Testis (tissue), 2 donors: ENCODE measurements at regions not wholly inside any gene's neighbourhood (a gene's known extent, or its start where the extent isn't known, plus 50 kb on each side); places are given as distances from the start of the nearest gene placed in this dataset.
"Not testable (repeated sequence)": the region's sequence is repeated elsewhere in the genome, so short reads cannot be mapped to it uniquely, and the experiment has no call there.

ENCODE experiments used
- DNase-seq: peaks from one replicate; pipeline ENCODE4 v3.0.0-alpha.2; 2019
- H3K27ac ChIP-seq, 2 donors: fragments of 200-600 bp; sonication (generic); one replicate each; pipeline ENCODE4 v1.5.1; 2019
- H3K27me3 ChIP-seq: fragments of 200-600 bp; sonication (generic); one replicate; pipeline ENCODE4 v1.5.1; 2019
- H3K36me3 ChIP-seq: fragments of 200-600 bp; sonication (generic); one replicate; pipeline ENCODE4 v1.5.1; 2017; ENCODE audit warnings: low read depth; ENCODE audit errors: missing control alignments
- H3K4me1 ChIP-seq: fragments of 200-600 bp; sonication (generic); one replicate; pipeline ENCODE4 v1.5.1; 2019
- H3K4me3 ChIP-seq, 2 donors: fragments of 200-600 bp; sonication (generic); one replicate each; pipeline ENCODE4 v1.5.1; 2017 to 2019
- H3K9me3 ChIP-seq: fragments of 200-600 bp; sonication (generic); one replicate; pipeline ENCODE4 v1.5.1; 2017
- CTCF ChIP-seq, 3 experiments: fragments of 450-650 bp in 2 of 3; fragments of 200-600 bp in 1 of 3; sonication (generic) in 1 of 3; IDR thresholded peaks; one replicate each; pipeline ENCODE4 v1.5.1; 2016 to 2019; ENCODE audit warnings: antibody characterized with exemption in 3 of 3, mild to moderate bottlenecking in 2 of 3, moderate library complexity in 1 of 3
- POLR2A ChIP-seq: fragments of 450-650 bp; IDR thresholded peaks from one replicate; pipeline ENCODE4 v1.6.1; 2017; ENCODE audit warnings: antibody characterized with exemption, mild to moderate bottlenecking, moderate library complexity
- WGBS, 2 donors: methylation state at CpG; one replicate each; pipeline ENCODE4 v1.1.5; 2018; 5-methylcytosine and 5-hydroxymethylcytosine counted together
- intact Hi-C: fragments of 100-400 bp; cut with DNase I; formaldehyde crosslinking; loops from one replicate; pipeline ENCODE4 v1.15.1; 2023; ENCODE audit warnings: low total_unique reads

- H3K4me1 ChIP-seq: no peaks in the 10 kb centered on the region
- intact Hi-C loops: no loop called here
- TF ChIP-seq POLR2A (no peak), CTCF (IDR thresholded peaks at IDR 0.05) (no peak)
Observed at GRCh38 chr5:100402071-100402470, 133.1 kb upstream of the FAM174A start.

DNA sequence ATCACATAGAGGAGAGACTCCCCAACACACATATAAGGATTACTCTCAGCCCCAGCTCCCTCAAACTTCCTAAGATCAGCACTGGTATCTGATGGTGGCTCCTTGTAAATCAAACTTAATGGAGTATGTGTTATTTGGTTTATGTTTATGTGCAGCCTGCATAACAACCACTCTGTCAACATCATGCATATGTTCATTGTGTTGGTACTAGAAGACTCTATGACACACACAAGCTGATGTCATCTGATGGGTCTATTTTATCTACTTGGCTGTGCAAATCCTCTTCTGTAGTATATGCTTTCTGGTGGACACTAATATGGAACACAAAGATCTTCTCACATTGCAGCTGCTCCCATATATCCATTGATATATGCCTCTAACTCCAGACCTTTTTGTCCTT, 134.0 kb upstream of the FAM174A start:
- Histone ChIP-seq H3K27me3 (no peaks in the 10 kb centered on the region), H3K9me3 (no peaks in the 10 kb centered on the region), H3K36me3 (no peaks in the 10 kb centered on the region), H3K4me1 (no peaks in the 10 kb centered on the region), H3K27ac (no peak overlapping the region), H3K4me3 (no peak overlapping the region)
- intact Hi-C loops: no loop called here
- DNase-seq: no peak
- no peak for TF ChIP-seq POLR2A
- TF ChIP-seq CTCF (IDR thresholded peaks at IDR 0.05): no peak

More at GRCh38 chr5:100402071-100402470, 133.1 kb upstream of the FAM174A start:
- no peaks in the 10 kb centered on the region for H3K9me3 ChIP-seq
- no peak for DNase-seq
- no peaks in the 10 kb centered on the region for H3K36me3 ChIP-seq
- no peak overlapping the region for H3K4me3 ChIP-seq
- H3K27me3 ChIP-seq: no peaks in the 10 kb centered on the region
- WGBS, 2 donors: 35 to 37% methylated on average over 5 of the region's 5 CpGs
- no peak overlapping the region for H3K27ac ChIP-seq

DNA sequence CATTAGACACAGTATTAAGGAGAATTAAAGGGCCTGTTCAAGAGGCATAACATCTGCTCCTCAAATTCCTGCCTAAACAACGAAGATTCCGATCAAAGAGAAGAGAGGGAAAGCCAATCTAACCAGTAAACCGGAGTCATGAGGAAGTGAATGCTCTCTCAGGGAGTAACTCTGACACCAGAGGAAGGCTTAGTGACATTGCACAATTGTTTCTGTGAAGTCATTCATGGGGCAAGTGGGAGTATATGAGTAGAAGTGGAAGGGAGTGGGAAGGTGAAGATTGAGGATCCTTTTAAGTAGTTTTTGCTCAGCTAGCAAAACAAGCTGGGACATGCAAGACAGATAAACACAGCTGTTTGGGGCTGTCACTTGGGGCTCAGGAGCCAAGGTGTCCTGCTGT, 136.4 kb upstream of the FAM174A start:
- H3K4me1 ChIP-seq, H3K9me3 ChIP-seq, H3K36me3 ChIP-seq, H3K4me3 ChIP-seq, H3K27ac ChIP-seq, DNase-seq, H3K27me3 ChIP-seq, intact Hi-C loops: not testable (repeated sequence)
- WGBS, 2 donors: 75% methylated on average over 3 of the region's 3 CpGs

DNA sequence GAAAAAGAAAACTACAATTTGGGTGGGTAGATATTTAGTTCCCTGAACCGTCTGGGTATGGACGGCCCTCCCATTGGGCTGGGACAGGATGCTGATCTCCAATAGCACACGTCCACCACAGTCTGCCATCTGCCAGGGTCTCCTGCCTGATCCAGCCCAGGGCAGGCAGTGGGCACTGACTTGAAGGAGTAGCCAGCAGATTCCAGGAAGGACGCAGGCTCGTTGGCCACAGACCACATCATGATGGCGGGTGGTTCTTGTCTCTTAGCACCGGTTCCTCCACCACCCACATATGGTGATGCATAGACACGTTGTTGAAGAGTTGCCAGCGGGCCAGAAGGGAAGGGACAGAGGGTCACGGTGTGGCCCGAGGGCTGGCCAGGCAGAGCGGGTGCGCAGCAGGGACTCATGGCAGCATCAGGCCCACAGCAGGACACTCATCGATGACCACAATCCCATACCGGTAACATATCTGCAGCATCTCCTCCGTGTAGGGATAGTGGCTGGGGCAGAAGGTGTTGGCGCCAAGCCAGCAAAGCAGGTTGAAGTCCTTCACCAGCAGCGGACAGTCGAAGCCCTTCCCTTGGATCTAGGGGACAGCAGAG, 155.8 kb upstream of the FAM174A start:
- DNase-seq, H3K27me3 ChIP-seq, H3K4me1 ChIP-seq, H3K36me3 ChIP-seq, H3K27ac ChIP-seq, intact Hi-C loops, H3K4me3 ChIP-seq, H3K9me3 ChIP-seq: not testable (repeated sequence)
- 90% methylated on average over 15 of the region's 19 CpGs; no CpG with 5 or more reads in 1 of the 2 donors for WGBS, 2 donors

DNA sequence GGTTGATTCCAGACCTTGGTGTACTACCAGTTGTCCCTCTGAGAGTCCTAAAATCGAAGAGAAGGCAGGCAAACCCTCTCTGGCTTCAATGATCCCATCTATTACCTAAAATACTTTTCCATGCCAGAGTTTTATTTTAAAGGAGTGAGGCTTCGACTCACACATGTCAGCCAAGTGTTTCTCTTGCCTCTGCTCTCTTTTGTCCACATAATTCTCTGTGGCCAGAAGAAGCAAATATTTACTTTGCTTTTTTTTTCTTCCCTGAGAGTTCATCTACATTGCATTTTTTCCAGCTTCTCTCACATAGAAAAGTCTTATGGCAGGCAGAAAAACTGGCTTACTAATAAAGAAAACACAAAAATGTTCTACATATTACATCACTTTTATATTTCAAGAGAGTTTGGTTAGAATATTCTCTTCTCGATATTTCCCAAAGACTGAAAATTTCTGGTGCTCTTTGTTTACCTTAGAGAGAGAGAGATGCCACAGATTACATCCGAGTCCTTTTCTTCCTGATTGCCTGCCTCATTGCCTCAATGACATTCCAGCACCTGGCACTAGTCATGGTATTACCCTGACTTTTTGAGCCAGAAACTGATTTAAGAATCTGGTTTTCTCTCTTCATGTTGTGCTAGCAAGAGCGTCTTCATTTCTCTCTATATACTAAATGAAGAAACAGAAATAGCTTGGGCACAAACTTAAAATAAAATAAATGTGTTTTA, 170.3 kb upstream of the FAM174A start:
- H3K9me3 ChIP-seq, intact Hi-C loops, H3K4me1 ChIP-seq, DNase-seq, H3K4me3 ChIP-seq, H3K27ac ChIP-seq, H3K36me3 ChIP-seq, H3K27me3 ChIP-seq: not testable (repeated sequence)
- WGBS, 2 donors: 73 to 80% methylated on average over 5 of the region's 5 CpGs

DNA sequence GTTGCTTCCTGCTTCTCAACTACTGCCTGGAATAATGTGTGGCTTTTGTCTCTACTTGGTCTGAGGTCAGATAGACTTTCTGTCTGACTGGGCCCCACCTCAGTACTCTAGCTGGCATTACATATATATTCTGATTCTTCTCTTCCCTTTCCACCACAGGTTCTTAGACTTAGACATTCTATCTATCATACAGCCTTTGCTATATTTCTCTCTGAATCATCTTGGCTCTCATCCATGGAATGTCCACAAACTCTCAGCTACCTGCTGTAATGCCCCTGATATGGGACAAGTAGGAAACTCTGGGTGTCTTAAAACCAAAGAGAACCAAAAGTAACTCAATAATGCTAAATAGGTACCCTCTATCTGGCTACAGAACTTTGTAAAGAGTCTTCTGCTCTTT, 170.8 kb upstream of the FAM174A start:
- intact Hi-C loops, DNase-seq, H3K4me3 ChIP-seq, H3K9me3 ChIP-seq, H3K4me1 ChIP-seq, H3K27ac ChIP-seq, H3K27me3 ChIP-seq, H3K36me3 ChIP-seq: not testable (repeated sequence)

GRCh38 chr5:100359998-100360397, 175.2 kb upstream of the FAM174A start:
- H3K4me3 ChIP-seq, intact Hi-C loops, H3K27ac ChIP-seq, H3K4me1 ChIP-seq, DNase-seq, H3K36me3 ChIP-seq, H3K9me3 ChIP-seq, H3K27me3 ChIP-seq: not testable (repeated sequence)
- 82% methylated on average over 1 of the region's 1 CpG; no CpG with 5 or more reads in 1 of the 2 donors for WGBS, 2 donors

DNA sequence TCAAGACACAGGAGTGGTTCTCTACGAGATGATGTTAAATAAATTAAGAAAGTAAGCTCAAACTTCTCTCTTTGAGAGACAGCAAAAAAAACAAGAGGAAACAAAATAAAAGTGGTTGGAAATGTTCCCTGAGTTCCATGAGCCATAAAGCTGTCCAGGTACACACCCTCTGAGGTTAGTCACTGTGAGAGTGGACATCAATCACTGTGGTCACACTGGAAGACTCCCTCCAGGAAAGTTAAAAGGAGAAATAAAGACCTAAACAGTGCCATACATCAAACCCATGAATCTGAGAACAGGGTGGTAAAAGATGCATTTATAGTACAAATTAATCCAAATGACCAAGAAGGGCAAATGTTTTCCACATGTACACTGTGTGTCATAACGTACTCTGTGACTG, 188.9 kb upstream of the FAM174A start:
- H3K36me3 ChIP-seq, DNase-seq, H3K27ac ChIP-seq, H3K4me1 ChIP-seq, intact Hi-C loops, H3K4me3 ChIP-seq, H3K9me3 ChIP-seq, H3K27me3 ChIP-seq: not testable (repeated sequence)
- 71 to 72% methylated on average over 2 of the region's 2 CpGs for WGBS, 2 donors

DNA sequence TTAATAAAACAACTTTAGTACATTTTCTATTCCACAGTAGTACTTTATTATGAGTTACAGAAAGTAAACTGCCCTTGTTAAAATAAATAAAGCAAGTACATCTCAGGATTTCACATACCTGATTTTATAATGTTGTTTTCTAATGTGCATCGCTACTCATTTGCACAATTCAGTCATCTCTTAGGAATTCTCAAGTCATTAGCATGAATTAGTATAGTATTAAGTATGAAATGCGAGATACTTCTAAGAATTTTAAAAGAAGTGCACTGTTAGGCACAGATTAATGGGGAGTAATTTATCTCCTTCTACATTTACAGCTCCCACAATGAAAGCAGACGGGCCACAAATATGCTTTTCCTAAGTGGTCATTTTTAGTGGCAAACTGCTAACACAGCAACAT, 193.7 kb upstream of the FAM174A start:
- H3K36me3 ChIP-seq, H3K27me3 ChIP-seq, H3K9me3 ChIP-seq, intact Hi-C loops, H3K27ac ChIP-seq, H3K4me3 ChIP-seq, DNase-seq, H3K4me1 ChIP-seq: not testable (repeated sequence)
- no CpG with 5 or more reads among the region's 3 CpGs for WGBS, 2 donors
